Endothelial cell of umbilical vein (primary cell): ENCODE measurements at regions not wholly inside any gene's neighbourhood (a gene's known extent, or its start where the extent isn't known, plus 50 kb on each side); places are given as distances from the start of the nearest gene placed in this dataset.

ENCODE experiments used
- BruUV-seq: library from RNA; stranded (reverse); fragments of 400-500 nt; replicated peaks from 2 replicates; lab custom pipeline; 2021; lab: Mats Ljungman, UMichigan
- CTCF ChIA-PET: fragments of 300-600, 350-600 bp; sonication (Branson Sonifier 250); formaldehyde crosslinking; loops from one replicate; lab custom pipeline; 2021; ENCODE audit warnings: antibody characterized with exemption, inconsistent platforms; lab: Charles Lee
- POLR2A ChIA-PET: fragments of 300-600, 350-600 bp; sonication (Branson Sonifier 250); formaldehyde crosslinking; loops from one replicate; lab custom pipeline; 2021; ENCODE audit warnings: antibody characterized with exemption, inconsistent platforms; lab: Charles Lee
- DNase-seq: peaks from one replicate; pipeline ENCODE4 v3.0.0-alpha.2; 2011; ENCODE audit warnings: low read depth, low spot score
- FAIRE-seq: peaks from 2 replicates; lab custom pipeline; 2011; peaks lifted over from hg19 to GRCh38; lab: Jason Lieb, UNC
- H2AFZ ChIP-seq: 2 replicates; pipeline ENCODE4 v1.6.0; 2012; ENCODE audit warnings: low read depth, low read length, control low read depth, inconsistent platforms
- H3K27ac ChIP-seq: 2 replicates; pipeline ENCODE4 v1.5.1; 2011; ENCODE audit warnings: low read depth, mild to moderate bottlenecking, control low read depth, low read length, moderate library complexity; ENCODE audit not compliant: insufficient read depth
- H3K27me3 ChIP-seq, 2 experiments: 2 replicates each; pipeline versions ENCODE4 v1.6.0 to v1.6.1; 2011; ENCODE audit warnings: low read length in 2 of 2, mixed read lengths in 1 of 2; ENCODE audit not compliant: control insufficient read depth in 2 of 2, insufficient read depth in 2 of 2
- H3K36me3 ChIP-seq, 2 experiments: 2 replicates in 1 of 2; 3 replicates in 1 of 2; pipeline ENCODE4 v1.5.1; 2011; ENCODE audit warnings: low read length in 2 of 2, mild to moderate bottlenecking in 1 of 2, moderate library complexity in 1 of 2; ENCODE audit not compliant: control insufficient read depth in 2 of 2, insufficient read depth in 2 of 2; ENCODE audit errors: extremely low read depth in 1 of 2
- H3K4me1 ChIP-seq: 3 replicates; pipeline ENCODE4 v1.5.1; 2011; ENCODE audit warnings: mild to moderate bottlenecking, low read length; ENCODE audit not compliant: control insufficient read depth, insufficient read depth; ENCODE audit errors: extremely low read depth
- H3K4me2 ChIP-seq: 2 replicates; pipeline ENCODE4 v1.6.1; 2011; ENCODE audit warnings: low read length, control low read depth, mixed read lengths; ENCODE audit not compliant: insufficient read depth
- H3K4me3 ChIP-seq, 3 experiments: fragments of 200-600 bp in 1 of 3; sonication (generic), shearing (Covaris generic) in 1 of 3; replicated peaks in 1 of 3; 2 replicates each; pipeline ENCODE4 v1.5.1; 2011 to 2016; ENCODE audit warnings: control low read depth in 3 of 3, low read length in 3 of 3, mild to moderate bottlenecking in 2 of 3, inconsistent platforms in 1 of 3, low read depth in 1 of 3, moderate library complexity in 1 of 3; ENCODE audit not compliant: insufficient read depth in 1 of 3
- H3K79me2 ChIP-seq: 2 replicates; pipeline ENCODE4 v1.6.0; 2012; ENCODE audit warnings: low read length, inconsistent platforms; ENCODE audit not compliant: control insufficient read depth, insufficient read depth
- H3K9ac ChIP-seq: replicated peaks from 2 replicates; pipeline ENCODE3; 2011; ENCODE audit warnings: low read length, control low read depth; ENCODE audit not compliant: insufficient read depth; ENCODE audit errors: extremely low read depth
- H3K9me1 ChIP-seq: replicated peaks from 3 replicates; pipeline ENCODE4 v1.6.0; 2011; ENCODE audit warnings: mild to moderate bottlenecking, low read length; ENCODE audit not compliant: control insufficient read depth, insufficient read depth; ENCODE audit errors: extremely low read depth
- H3K9me3 ChIP-seq: replicated peaks from 2 replicates; pipeline ENCODE4 v1.5.1; 2012; ENCODE audit warnings: low read length, inconsistent platforms; ENCODE audit not compliant: control insufficient read depth, insufficient read depth
- H4K20me1 ChIP-seq: replicated peaks from 2 replicates; pipeline ENCODE3; 2011; ENCODE audit warnings: mild to moderate bottlenecking, low read length; ENCODE audit not compliant: control insufficient read depth, insufficient read depth; ENCODE audit errors: extremely low read depth
- CTCF ChIP-seq, 2 donors: IDR thresholded peaks; 1 replicate in 1 of 2; 2 replicates in 1 of 2; pipeline ENCODE4 v1.5.1; 2011; ENCODE audit warnings: low read length in 2 of 2, mild to moderate bottlenecking in 2 of 2, moderate library complexity in 2 of 2, control low read depth in 1 of 2, inconsistent platforms in 1 of 2, low read depth in 1 of 2; ENCODE audit not compliant: insufficient read depth in 1 of 2; ENCODE audit errors: extremely low read depth in 1 of 2
- EZH2 ChIP-seq: IDR thresholded peaks from 2 replicates; pipeline ENCODE4 v1.6.1; 2012; ENCODE audit warnings: borderline replicate concordance, low read depth, mild to moderate bottlenecking, moderate library complexity, low read length, inconsistent platforms; ENCODE audit not compliant: severe bottlenecking
- FOS ChIP-seq: IDR thresholded peaks from 2 replicates; pipeline ENCODE4 v1.6.1; 2011; ENCODE audit warnings: mild to moderate bottlenecking, low read length, moderate library complexity, borderline replicate concordance; ENCODE audit not compliant: insufficient read depth
- GATA2 ChIP-seq: IDR thresholded peaks from 2 replicates; pipeline ENCODE4 v1.7.0; 2011; ENCODE audit warnings: low read depth, mild to moderate bottlenecking, moderate library complexity, mixed read lengths, low read length; ENCODE audit not compliant: insufficient read length, insufficient read depth
- JUN ChIP-seq: IDR thresholded peaks from 2 replicates; pipeline ENCODE4 v1.6.1; 2011; ENCODE audit warnings: borderline replicate concordance, low read depth; ENCODE audit not compliant: insufficient read length, insufficient read depth
- MAX ChIP-seq: IDR thresholded peaks from 2 replicates; pipeline ENCODE4 v1.6.1; 2011; ENCODE audit not compliant: insufficient read depth, insufficient read length
- MYC ChIP-seq: IDR thresholded peaks from one replicate; pipeline ENCODE4 v1.6.1; 2011; ENCODE audit warnings: mild to moderate bottlenecking, low read depth, low read length
- POLR2A ChIP-seq: IDR thresholded peaks from 2 replicates; pipeline ENCODE4 v1.6.1; 2012; ENCODE audit warnings: low read depth, mild to moderate bottlenecking, control low read depth, low read length
- POLR2AphosphoS5 ChIP-seq: IDR thresholded peaks from 2 replicates; pipeline ENCODE4 v1.6.1; 2012; ENCODE audit warnings: low read depth, mild to moderate bottlenecking, control low read depth, low read length, moderate library complexity; ENCODE audit not compliant: insufficient read depth
- dilution Hi-C: fragments of 300-500 bp; cut with MboI; formaldehyde crosslinking; loops from one replicate; pipeline ENCODE4 v1.15.0; 2019; ENCODE audit warnings: low sequenced_read_pairs; ENCODE audit not compliant: extremely low pct_ligation_motif_present
- intact Hi-C: fragments of 100-400 bp; cut with micrococcal nuclease; formaldehyde crosslinking; loops from one replicate; pipeline ENCODE4 v1.10.0; 2022

- H3K27me3 ChIP-seq: no peaks in the 10 kb centered on the region
- POLR2A ChIA-PET: no interaction called here
- H3K9me3 ChIP-seq: no peaks in the 10 kb centered on the region
- no peaks in the 10 kb centered on the region for H4K20me1 ChIP-seq
- H3K27ac ChIP-seq: no peak overlapping the region
- BruUV-seq: no TSS peak
- FAIRE-seq (no peak), DNase-seq (no peak)
- H3K9ac ChIP-seq: no peak overlapping the region
- H3K4me3 ChIP-seq: no peak overlapping the region
- CTCF ChIA-PET: interaction anchor here (0.7 to 2.2 kb wide), 3 partner anchors 52 to 936 kb away, joined by 3 to 10 read pairs (median 5); no protein-coding TSS in a partner anchor
- H3K4me1 ChIP-seq: no peaks in the 10 kb centered on the region
- H3K9me1 ChIP-seq: no peaks in the 10 kb centered on the region
- no peaks in the 10 kb centered on the region for H3K36me3 ChIP-seq
- H3K79me2 ChIP-seq: no peaks in the 10 kb centered on the region
- H3K4me2 ChIP-seq: no peak overlapping the region
- dilution Hi-C loops (no loop called here), intact Hi-C loops (no loop called here)
- TF ChIP-seq GATA2: no peak
- no peak for TF ChIP-seq POLR2A
- no peak for TF ChIP-seq MAX
- TF ChIP-seq CTCF (IDR thresholded peaks at IDR 0.05; ENCODE audit: extremely low read depth in 1 of 2, insufficient read depth in 1 of 2, low read depth in 1 of 2, low read length in 2 of 2): no peak
- no peak for TF ChIP-seq POLR2AphosphoS5
- TF ChIP-seq MYC: no peak
- TF ChIP-seq JUN: no peak
- no peak for TF ChIP-seq FOS
- no peak for TF ChIP-seq EZH2
- no peak overlapping the region for H2AFZ ChIP-seq
Observed at GRCh38 chr5:6818594-6819511, 105.6 kb downstream of the TENT4A start.
